HG02759 (cell line): ENCODE measurements at regions not wholly inside any gene's neighbourhood (a gene's known extent, or its start where the extent isn't known, plus 50 kb on each side); places are given as distances from the start of the nearest gene placed in this dataset.
A peak's percentile ranks its signal among the peaks of the same experiment; 100 is the strongest.

Experiments used
- ATAC-seq: cut with Tn5 transposase; IDR thresholded peaks from one replicate; pipeline ENCODE4 v1.9.1; 2021; ENCODE audit warnings: mild to moderate bottlenecking, moderate library complexity; ENCODE audit not compliant: unreplicated experiment

GRCh38 chr5:124477577-124477976 is 268.9 kb downstream of the ZNF608 start:
- ATAC-seq: no peak

DNA sequence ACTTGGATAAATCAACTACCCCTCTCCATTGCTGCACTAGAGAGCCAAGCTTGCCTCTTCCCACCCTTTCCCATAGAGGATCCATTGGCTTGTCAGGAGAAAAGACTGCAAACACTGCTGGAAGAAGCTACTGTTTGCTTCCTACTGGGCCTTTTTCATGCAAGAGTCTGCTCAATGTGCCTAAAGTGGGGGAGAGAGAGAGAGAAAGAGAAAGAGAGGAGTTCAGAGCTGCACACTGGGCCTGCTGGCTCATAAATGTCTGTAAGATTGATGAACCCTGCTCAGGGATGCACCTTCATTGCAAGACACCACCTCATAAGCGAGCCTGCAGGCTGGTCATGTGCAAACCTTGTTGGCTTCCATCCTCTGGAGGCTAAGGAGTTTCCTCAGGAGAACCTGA is 269.4 kb downstream of the ZNF608 start:
- no peak for ATAC-seq

DNA sequence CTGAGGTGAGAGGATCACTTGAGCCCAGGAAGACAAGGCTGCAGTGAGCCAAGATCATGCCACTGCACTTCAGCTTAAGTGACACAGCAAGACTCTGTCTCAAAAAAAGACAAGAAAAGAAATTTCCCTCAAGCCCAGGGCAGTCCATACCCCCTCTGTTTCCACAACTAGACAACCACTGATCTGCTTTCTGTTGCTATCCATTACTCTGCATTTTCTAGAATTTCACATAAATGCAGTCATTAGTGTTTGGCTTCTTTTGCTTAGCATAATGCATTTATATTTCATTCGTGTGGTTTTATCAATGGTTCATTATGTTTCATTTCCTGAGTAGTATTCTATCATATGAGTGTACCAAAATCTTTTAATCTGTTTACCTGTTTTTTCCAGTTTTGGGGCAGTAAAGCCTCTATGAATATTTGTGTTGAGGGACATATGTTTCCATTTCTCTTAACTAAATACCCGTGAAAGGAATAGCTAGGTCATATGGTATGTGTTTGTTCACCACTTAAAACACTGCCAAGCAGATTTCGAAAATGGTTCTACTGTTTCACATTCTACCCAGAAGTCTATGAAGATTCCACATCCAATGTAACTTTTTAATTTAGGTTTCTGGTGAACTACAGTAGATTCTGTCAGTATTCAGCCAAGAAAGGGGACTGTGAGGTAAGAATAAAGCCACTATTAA is 271.8 kb downstream of the ZNF608 start:
- no peak for ATAC-seq

- ATAC-seq: no peak
Measured at GRCh38 chr5:124468671-124469411, 277.6 kb downstream of the ZNF608 start.

DNA sequence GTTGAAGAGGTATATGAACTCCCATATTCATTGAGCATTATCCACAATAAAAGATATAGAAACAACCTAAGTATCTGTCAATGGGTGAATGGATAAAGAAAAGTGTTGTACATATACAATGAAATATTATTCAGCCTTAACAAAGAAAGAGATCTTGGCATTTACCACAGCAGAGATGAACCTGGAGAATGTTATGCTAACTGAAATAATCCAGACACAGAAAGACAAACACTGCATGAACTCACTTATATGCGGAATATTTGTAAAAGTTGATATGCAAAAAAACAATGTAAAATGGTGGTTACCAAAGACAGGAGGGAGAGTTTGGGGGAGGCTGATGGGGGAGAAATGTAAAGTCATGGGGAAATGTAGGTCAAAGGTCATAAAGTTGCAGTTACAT is 278.7 kb downstream of the ZNF608 start:
- no peak for ATAC-seq

DNA sequence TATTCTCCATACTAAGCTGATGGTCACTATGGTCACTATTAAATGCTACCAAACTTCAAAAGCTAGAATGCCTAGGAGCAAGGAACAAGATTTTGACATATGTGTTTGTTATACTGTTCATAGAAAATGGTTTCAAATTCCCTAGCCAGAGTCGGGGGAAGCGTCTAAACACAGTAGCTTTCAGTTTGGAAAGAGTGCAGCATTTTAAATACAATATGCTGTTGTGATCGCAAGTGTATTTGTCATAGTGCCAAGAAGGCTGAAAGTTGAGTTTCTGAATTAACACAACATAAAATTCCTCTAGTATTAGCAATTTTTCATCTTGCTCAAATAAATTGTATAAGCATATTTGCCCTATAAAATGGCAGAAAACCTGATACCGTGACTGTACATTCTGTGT is 280.4 kb downstream of the ZNF608 start:
- no peak for ATAC-seq

DNA sequence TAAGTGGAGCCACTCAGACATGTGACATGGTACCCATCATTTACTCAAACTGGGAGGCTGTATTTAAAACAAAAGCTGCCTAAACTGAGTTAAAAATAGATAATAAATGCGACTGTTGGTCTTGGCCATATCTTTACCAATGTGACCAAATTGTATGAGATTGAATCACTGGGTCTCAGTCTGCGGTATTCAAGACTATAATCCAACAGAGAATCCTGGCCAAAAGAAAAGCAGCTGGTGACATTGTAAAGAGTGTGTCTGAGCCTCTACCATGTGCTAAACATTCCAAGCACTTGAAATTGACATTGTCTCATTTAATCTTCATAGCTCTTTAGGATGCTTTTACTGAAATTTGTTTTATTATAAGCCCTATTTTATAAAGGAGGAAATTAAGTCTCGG is 282.6 kb downstream of the ZNF608 start:
- no peak for ATAC-seq

- ATAC-seq: no peak
Measured at GRCh38 chr5:124462751-124463150, 283.7 kb downstream of the ZNF608 start.

DNA sequence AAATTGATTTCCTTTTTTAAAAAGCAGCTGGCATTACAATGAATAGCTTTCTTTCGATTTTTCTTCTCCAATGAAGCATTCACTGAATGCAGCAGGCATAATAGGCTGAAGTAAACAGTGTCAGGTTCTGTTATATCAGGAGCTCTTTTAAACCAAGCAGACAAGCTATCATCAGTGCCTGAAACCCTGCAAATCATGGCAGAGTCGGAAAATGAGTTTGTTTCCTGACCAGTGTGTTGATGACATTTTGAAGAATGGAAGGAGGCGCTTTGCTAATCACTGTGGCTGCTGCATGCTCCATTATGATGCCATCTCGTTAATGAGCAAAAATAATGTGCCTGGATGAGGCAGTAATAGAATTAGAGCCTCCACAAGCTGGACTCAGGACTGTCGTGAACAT is 284.5 kb downstream of the ZNF608 start:
- no peak for ATAC-seq

DNA sequence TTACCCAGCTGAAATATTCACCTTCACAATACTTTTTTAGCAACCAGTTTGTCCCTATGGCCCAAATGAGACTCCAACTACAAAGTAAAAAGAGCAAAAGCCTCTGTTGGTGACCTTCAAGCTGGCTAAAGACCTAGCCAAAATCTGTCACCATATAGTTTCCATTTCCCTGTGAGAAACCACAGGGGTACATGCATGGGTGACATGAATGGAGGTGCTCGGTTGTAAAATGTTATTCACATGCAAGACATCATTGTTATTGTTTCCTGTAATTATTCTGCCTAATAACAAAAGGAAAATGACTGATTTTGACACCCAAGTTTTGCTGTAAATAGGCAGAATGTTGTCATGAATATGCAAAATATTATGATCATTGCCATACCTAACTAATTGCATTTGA is 285.3 kb downstream of the ZNF608 start:
- no peak for ATAC-seq

DNA sequence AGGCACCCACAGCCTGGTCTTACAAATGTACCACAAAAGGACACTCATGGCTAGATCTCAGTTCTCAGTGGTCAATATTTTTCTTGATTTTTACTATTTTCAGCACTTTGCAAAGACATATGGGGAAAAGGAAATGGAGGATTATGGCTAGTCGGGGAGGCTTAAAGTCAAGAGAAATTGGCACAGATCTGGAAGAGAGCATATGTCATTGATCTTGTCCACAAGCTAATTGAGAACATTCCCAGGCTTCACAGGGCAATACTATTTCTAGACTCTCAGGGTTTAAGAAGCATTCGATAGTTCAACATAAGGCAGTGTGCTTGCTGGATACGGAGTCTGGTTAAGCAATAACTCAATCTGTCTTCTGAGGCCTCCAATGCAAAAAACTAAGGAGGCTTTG is 285.8 kb downstream of the ZNF608 start:
- ATAC-seq: no peak

DNA sequence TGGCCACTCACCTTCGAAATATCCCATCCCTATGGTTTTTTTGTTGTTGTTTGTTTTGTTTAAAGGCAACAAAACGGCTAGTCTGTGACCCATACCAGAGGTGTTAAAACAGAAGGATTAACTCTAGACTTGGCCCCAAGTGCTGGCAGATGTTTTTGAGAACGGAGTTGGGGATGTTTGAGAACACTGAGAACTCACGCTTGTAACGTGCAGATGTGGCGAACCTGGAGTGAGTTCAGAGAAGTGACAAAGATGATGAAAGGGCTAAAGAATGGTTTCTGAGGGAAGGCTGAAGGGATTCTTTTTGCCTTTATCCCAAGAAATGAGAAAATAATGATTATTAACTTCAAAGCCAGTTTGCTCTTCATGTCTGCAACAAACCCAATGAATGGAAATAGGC is 286.5 kb downstream of the ZNF608 start:
- no peak for ATAC-seq

GRCh38 chr5:124457901-124458300 is 288.5 kb downstream of the ZNF608 start:
- no peak for ATAC-seq

GRCh38 chr5:124457101-124457500 is 289.3 kb downstream of the ZNF608 start:
- no peak for ATAC-seq

GRCh38 chr5:124456249-124456648 is 290.2 kb downstream of the ZNF608 start:
- no peak for ATAC-seq

DNA sequence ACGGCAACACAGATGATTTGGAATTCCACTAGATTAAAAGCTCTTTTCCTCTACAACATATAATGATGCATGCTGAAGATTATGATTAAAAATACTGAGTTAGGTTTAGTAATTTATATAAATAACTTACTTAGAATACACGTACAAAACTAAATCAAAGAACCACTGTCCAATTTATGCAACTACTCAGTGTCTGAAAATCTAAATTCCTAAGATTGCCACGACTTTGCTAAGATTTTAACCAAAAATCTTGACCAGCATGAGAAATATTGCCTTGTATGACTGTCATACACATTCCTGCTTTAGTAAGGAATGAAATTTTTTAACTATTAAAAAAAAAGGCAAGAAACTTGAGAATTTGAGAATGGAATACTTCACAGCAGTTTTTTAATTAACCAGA is 292.4 kb downstream of the ZNF608 start:
- ATAC-seq: no peak

GRCh38 chr5:124453221-124454051 is 293.0 kb downstream of the ZNF608 start:
- peak; percentile 97 for ATAC-seq

GRCh38 chr5:124452412-124452811 is 294.0 kb downstream of the ZNF608 start:
- no peak for ATAC-seq

- no peak for ATAC-seq
Measured at GRCh38 chr5:124451721-124452383, 294.6 kb downstream of the ZNF608 start.

- no peak for ATAC-seq
Measured at GRCh38 chr5:124446120-124446519, 300.3 kb downstream of the ZNF608 start.

DNA sequence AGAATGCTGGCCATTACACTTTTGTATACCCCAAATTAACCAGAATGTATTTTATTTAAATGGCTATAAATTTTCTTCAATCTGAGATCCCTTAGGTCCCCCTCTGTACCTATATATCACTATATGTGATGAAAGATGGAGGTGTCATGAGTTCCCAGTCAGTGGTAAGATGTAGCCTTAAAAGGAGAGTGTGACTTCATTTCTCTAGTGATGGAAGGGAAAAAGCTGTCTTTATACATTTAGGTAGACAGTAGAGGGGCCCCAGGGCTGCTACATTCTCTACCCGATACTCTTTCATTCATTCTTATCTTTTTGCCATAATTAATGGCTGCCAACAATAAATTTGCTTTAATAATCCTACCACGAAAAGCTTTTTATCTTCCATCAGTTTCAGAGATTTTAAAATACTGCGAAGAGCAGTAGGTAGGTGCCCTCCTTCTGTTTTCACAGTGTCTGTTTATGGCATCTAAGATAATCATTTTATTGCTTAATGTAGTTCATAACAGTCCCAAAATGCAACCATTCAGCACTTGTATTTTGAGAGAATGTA is 301.3 kb downstream of the ZNF608 start:
- no peak for ATAC-seq
